Vagina (tissue), 2 donors: ENCODE measurements at regions not wholly inside any gene's neighbourhood (a gene's known extent, or its start where the extent isn't known, plus 50 kb on each side); places are given as distances from the start of the nearest gene placed in this dataset.

Source experiments
- CTCF ChIP-seq, 3 experiments: fragments of 450-650 bp in 2 of 3; fragments of 200-600 bp in 1 of 3; sonication (generic) in 1 of 3; IDR thresholded peaks; one replicate each; pipeline ENCODE4 v1.5.1; 2017 to 2019; ENCODE audit warnings: antibody characterized with exemption in 3 of 3, mild to moderate bottlenecking in 2 of 3, moderate library complexity in 2 of 3
- POLR2A ChIP-seq, 2 donors: fragments of 450-650 bp; IDR thresholded peaks; one replicate each; pipeline ENCODE4 v1.6.1; 2017; ENCODE audit warnings: antibody characterized with exemption in 2 of 2, mild to moderate bottlenecking in 2 of 2, moderate library complexity in 2 of 2
- POLR2AphosphoS5 ChIP-seq, 2 donors: sonication (generic); formaldehyde crosslinking; IDR thresholded peaks; one replicate each; pipeline ENCODE4 v1.9.0; 2017; ENCODE audit warnings: antibody characterized with exemption in 2 of 2, mild to moderate bottlenecking in 2 of 2, low read depth in 1 of 2; ENCODE audit not compliant: insufficient read depth in 1 of 2

GRCh38 chr22:23397613-23398567, 182.2 kb downstream of the IGLL1 start:
- TF ChIP-seq CTCF (IDR thresholded peaks at IDR 0.05) (no peak), POLR2A (IDR thresholded peaks at IDR 0.05) (no peak), POLR2AphosphoS5 (IDR thresholded peaks at IDR 0.05; ENCODE audit: insufficient read depth in 1 of 2, low read depth in 1 of 2) (no peak)
